ENCODE measurements at regions not wholly inside any gene's neighbourhood (a gene's known extent, or its start where the extent isn't known, plus 50 kb on each side); places are given as distances from the start of the nearest gene placed in this dataset.
"Not testable (repeated sequence)": the region's sequence is repeated elsewhere in the genome, so short reads cannot be mapped to it uniquely, and the experiment has no call there.

- DNase-seq, result not testable (repeated sequence)
These were observed 235.7 kb downstream of the GOLGA6L6 start for GRCh38 chr15:20305912-20306311.

DNA sequence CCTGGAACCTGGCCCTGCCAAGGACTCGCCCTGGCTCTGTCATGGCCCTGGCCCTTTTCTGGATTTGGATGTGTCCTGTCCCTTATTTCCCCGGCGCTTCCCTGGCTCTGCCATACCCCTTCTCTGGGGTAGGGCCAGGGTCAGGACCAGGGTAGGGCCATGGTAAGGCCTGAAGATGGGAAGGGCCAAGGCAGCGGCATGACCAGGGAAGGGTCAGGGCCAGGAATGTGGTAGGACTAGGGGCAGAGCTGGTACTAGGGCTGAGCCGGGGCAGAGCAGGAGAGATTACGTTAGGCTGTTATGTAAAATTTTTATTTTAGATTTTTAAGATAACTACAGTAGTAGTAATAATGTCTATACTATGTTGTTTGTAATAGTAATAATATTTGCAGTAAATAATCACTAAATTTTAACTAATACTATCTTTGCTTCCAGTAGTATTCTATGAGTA is 236.6 kb downstream of the GOLGA6L6 start:
- not testable (repeated sequence) for DNase-seq

- not testable (repeated sequence) for DNase-seq
These were observed 237.2 kb downstream of the GOLGA6L6 start for GRCh38 chr15:20304282-20305014.

DNA sequence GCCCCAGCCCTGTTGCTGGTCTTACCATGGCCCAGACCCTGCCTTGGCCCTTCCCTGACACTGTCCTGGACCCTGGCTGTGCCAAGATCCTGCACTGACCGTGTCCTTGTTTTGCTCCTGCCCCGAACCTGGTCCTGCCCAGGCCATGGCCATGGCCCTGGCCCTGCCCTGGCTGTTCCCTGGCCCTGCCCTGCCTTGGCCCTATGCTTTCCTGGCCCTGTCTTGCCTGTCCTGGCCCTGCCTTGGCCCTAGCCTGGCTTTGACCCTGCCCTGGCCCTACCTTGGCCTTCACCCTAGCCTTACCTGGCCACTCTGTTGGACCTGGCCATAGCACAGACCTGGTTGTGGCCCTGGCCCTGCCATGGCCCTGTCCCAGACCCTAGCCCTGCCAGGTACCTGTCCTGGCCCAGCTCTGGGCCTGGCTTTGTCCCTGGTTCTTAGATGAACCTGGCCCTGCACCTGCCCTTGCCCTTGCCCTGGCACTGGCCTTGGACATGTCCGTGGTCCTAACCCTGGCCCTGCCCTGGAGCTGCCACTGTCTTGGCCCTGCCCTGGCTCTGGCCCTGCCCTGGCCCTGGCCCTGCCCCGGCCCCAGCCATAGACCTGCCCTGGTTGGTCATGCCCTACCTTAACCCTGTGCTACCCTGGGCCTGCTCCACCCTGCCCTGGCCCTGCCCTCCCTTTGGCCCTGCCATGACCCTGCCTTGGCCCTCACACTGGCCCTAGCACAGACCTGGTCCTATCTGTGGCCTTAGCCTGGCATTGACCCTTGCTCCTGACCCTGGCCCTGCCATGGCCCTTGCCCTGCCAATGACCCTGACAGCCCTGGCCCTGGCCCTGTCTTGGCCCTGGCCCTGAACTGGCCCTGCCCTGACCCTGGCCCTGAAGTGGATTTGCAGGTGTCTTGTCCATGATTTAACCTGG is 238.1 kb downstream of the GOLGA6L6 start:
- not testable (repeated sequence) for DNase-seq

DNA sequence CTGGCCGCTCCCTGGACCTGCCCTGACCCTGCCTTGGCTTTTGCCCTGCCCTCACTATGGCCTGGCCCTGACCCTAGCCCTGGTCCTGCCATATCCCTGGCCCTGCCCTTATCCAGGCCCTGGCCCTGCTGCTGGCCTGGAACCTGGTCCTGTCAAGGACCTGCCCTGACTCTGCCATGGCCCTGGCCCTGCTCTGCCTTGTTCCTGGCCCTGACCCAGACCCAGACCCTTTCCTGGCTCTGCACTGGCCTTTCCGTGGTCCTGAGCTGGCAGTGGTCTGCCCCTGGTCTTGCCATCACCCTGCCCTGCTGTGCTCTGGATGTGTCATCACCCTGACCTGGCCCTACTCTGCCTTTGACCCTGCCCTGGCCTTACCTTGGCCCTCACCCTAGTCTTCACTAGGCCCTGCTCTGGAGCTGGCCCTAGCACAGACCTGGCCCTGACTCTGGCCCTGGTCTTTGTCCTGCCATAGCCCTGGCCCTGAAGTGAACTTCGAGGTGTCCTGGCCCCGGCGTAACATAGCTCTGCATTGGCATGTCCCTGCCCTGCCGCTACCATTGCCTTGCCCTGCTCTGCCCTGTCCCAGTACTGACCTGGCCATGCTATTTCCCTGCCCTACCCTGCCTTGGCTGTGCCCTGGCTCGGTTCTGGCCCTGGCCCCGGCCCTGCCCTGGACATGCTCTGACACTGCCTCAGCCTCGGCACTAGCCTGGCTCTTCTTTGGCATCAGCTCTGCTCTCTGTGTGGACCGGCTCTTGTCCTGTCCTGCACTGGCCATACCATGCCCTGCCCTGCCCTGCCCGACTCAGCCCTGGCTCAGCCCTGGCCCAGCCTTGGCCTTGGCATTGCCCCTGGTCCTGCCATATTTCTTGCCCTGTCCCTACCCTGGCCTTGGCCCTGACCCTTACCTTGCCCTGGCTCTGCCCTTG is 239.2 kb downstream of the GOLGA6L6 start:
- not testable (repeated sequence) for DNase-seq

DNA sequence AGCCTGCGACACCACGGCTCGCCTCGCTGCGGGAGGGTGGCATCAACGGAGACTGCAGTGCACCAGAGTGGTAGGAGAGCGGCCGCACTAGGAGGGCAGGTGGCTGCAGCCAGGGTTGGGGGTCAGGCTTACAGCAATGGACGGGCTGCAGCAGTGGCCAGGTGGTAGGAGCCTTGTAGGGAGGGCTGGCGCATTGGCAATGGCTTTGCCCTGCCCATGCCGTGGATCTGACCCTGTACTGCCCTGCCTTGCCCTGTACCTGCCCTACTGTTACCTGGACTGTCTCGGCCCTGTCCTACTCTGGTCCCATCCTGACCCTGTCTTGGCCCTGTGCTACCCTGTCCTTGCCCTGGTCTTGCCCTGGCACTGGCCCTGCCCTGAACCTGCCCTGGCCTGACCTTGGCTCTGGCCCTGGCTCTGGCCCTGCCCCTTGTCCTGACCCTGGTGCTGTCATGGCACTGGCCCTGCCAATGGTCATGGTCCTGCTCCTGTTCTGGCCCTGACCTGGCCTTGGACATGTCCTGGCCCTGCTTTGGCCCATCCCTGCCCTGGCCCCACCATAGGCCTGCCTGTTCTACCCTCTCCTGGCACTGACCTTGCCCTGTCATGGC is 240.0 kb downstream of the GOLGA6L6 start:
- DNase-seq, result not testable (repeated sequence)

DNA sequence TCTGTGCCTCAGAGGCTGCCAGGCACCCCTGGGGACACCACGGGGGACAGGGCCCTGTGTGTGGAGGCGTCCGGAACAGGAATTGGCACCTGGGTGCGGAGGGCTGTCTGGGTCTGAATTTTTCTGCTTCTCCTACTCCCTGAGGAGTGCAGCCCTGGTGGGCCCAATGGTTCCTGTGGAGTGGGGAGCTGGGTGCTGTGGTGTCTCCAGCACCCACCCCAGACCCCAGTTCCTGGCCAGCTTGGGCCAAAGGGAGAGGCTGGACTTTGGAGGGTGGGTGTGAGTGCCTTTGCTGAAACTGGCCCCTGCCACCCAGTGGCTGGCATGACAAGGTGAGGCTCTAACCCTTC is 240.6 kb downstream of the GOLGA6L6 start:
- DNase-seq, result not testable (repeated sequence)

- DNase-seq, result not testable (repeated sequence)
These were observed 241.1 kb downstream of the GOLGA6L6 start for GRCh38 chr15:20300351-20301040.

DNA sequence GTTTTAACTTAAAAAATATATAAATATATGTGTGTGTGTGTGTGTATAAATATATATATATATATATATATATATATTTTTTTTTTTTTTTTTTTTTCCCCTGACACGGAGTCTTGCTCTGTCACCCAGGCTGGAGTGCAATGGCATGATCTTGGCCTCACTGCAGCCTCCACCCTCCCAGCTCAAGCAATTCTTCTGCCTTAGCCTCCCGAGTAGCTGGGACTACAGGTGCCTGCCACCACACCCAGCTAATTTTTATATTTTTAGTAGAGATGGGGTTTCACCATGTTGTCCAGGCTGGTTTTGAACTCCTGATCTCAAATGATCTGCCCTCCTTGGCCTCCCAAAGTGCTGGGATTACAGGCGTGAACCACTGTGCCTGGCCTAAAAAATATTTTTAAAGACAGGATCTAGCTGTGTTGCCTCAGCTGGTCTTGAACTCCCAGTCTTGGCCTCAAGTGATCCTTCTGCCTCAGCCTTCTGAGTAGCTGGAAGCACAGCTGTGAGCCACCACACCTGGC is 243.9 kb downstream of the GOLGA6L6 start:
- DNase-seq, result not testable (repeated sequence)

DNA sequence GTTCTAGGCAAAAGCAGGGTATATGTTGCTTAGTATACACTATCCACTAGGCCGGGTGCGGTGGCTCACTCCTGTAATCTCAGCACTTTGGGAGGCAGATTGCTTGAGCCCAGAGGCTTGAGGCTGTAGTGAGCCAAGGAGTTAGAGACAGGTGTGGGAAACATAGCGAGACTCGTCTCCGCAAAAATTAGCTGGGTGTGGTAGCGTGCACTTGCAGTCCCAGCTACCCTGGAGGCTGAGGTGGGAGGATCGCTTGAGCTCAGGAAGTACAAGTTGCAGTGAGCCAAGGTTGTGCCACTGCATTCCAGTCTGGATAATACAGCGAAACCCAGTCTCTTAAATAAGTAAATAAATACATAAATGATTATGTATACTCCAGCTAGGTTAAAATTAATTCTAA is 245.3 kb downstream of the GOLGA6L6 start:
- DNase-seq, result not testable (repeated sequence)

- DNase-seq, result no peak
These were observed 246.3 kb downstream of the GOLGA6L6 start for GRCh38 chr15:20295238-20295811.

- DNase-seq, result no peak
These were observed 246.9 kb downstream of the GOLGA6L6 start for GRCh38 chr15:20294651-20295237.

DNA sequence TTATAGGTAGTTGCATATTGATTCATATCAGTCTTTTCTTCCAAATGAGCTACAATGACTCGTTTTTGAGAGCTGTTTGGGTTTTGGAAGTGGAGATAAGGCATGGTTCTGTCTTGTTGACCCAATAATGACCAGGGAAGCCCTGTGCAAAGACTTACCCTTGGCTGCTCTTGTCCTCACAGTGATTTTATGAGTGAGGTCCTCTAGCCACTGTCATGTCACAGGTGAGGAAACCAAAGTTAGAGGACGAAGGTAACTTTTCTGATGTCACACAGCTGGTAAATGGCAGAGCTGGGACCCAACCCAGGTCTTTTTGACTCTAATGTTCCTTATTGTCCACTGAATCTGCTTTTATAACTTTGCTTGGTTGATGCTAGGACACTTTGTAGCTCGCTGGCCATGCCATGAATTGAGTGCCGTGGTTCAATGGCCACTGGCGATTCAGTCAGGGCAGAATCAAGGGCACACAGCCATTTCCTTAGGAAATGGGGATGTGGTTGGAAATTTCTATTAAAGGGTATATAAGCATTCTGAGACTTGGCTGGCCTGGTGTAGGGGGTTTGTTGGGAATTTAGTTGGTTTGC is 249.1 kb downstream of the GOLGA6L6 start:
- DNase-seq, result not testable (repeated sequence)

GRCh38 chr15:20291616-20292015 is 250.0 kb downstream of the GOLGA6L6 start:
- not testable (repeated sequence) for DNase-seq

DNA sequence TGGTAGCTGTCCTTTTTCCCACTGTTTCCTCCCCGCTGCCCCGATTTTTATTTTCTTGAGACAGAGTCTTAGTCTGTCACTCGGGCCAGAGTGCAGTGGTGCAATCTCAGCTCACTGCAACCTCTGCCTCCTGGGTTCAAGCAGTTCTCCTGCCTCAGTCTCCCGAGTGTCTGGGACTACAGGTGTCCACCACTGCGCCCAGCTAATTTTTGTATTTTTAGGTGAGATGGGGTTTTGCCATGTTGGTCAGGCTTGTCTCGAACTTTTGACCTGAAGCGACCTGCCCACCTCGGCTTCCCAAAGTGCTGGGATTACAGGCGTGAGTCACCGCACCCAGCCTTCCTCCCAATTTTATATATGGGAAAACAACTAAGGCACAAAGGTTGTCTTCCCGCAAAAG is 251.0 kb downstream of the GOLGA6L6 start:
- DNase-seq, result not testable (repeated sequence)

DNA sequence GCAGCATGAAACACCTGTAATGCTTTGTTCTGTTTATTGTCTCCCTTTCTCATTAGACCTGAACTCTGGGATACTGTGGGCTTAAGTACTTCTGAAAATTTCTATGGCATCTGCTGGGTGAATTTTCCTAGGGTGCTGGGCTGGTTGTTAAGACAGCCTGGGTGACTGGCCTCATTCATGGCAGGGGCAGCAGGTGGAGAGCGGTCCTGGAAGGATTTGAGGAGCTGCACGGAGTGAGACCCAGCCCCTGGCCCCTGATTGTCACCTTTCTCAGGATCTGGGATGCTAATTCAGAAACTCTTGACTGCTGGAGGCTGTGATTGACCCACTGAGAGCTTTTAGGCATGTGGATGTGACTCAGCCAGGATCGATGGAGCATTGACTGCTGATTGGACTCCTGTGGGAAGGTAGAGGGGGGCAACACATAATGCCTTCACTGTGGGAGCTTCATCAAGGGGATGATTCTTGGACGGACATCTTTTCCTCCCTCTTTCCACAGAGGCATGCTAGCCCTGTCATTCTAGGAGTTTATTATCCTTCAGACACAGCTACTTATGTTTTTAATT is 252.0 kb downstream of the GOLGA6L6 start:
- not testable (repeated sequence) for DNase-seq

GRCh38 chr15:20288800-20289537 is 252.6 kb downstream of the GOLGA6L6 start:
- not testable (repeated sequence) for DNase-seq

- not testable (repeated sequence) for DNase-seq
These were observed 255.0 kb downstream of the GOLGA6L6 start for GRCh38 chr15:20286559-20286958.
